GM21619 (cell line): ENCODE measurements at regions not wholly inside any gene's neighbourhood (a gene's known extent, or its start where the extent isn't known, plus 50 kb on each side); places are given as distances from the start of the nearest gene placed in this dataset.
A peak's percentile ranks its signal among the peaks of the same experiment; 100 is the strongest.
"Not testable (repeated sequence)": the region's sequence is repeated elsewhere in the genome, so short reads cannot be mapped to it uniquely, and the experiment has no call there.

Experiments used
- ATAC-seq: cut with Tn5 transposase; IDR thresholded peaks from one replicate; pipeline ENCODE4 v1.9.1; 2021; ENCODE audit not compliant: unreplicated experiment

DNA sequence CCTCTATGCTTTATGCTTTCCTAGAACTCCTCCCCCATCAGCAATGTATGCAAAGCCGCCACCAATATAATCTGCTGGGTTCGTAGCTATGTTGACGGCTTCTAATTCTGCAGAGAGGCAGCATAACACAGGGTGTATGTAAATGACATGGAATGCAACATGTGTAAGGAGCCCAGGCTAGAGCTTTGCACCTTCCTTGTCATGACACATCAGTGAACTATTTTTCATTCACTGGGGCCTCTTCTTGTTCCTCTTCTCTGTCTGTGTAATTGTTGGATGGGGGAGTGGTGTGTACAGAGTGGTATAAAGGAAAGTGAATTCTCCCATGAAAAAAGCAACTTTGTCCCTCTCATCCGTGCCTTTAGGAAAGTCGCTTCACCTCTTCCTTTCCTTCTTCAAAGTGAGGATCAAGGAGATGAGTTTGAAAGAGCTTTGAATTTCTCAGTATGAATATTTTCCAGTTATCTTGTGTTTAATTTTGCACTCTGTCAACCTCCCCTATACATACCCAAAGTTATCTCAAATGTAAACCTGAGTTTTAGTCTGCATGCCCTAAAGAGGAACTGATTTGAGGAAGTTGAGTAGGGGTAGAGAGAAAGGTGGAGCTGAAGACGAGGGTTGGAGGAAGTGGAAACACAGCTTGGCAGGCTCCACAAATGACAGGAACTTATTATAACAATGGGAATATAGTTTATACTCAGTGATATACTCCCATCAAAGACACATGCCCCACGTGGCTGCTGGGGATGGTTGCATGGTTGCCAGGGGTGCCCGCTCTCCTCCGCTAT, 74.9 kb upstream of the ARL4C start:
- ATAC-seq, result no peak

DNA sequence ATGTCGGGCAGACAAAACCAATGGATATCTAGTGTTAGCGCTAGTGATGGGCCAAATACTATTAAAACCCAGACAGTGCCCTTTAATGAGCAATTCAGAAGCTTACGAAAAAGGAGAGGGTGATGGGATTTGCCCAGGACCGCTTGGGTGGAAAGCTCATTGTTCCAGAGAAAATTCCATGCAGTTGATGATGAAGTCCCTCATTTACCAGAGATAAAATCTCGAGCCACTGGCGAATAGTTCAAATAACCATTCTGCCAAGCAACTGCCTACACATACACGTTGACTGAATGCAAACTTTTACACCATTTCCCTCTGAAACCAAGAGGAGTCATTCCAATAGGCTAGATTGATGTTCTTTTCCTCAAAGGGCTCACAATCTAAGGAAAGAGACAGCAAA, 73.6 kb upstream of the ARL4C start:
- ATAC-seq, result no peak

DNA sequence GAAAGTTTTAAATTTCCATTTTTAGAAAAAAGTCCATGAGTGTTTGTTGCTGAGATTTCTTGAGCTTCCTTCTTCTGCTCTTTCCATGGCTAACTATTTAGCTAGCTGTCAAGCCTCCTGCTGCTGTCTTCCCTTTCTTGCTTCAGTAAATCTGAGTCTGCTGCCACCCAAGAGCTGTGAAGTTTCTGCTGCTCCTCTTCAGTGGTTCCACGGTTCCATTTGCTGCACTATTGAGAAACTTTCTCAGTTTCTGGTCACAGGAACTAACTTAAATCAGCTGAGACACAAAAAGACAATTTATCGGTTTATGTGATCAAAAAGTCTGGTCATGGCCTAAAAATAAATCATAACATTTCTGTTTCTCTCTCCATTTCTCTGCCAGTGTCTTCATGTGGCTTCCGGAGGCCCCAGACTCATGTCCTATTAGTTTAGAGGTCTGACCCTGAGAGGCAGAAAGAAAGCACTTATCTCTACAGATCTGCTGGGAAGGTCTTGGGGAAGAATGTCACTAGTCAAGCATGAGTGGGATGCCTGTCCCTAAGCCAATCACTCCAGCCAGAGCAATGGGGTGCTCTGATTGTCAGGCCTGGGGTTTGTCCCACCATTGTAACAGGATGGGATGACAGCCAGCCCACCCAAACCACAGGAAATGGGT, 73.0 kb upstream of the ARL4C start:
- ATAC-seq, result no peak

DNA sequence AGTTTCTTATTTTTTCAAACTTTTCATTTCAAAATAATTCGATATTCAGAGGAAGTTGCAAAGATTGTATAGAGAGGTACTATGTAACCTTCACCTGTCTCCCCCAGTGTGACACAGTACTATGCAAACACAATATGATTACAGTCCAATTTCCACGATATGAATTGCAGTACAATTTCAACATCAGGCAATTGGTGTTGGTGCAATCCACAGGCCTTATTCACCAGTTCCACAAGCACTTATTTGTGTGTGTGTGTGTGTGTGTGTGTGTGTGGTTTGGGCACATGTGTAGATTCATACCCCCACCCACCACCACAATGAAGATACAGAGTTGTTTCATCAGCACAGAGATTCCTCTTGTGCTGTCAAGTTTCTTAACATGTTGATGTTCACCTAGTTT, 69.7 kb upstream of the ARL4C start:
- no peak for ATAC-seq

DNA sequence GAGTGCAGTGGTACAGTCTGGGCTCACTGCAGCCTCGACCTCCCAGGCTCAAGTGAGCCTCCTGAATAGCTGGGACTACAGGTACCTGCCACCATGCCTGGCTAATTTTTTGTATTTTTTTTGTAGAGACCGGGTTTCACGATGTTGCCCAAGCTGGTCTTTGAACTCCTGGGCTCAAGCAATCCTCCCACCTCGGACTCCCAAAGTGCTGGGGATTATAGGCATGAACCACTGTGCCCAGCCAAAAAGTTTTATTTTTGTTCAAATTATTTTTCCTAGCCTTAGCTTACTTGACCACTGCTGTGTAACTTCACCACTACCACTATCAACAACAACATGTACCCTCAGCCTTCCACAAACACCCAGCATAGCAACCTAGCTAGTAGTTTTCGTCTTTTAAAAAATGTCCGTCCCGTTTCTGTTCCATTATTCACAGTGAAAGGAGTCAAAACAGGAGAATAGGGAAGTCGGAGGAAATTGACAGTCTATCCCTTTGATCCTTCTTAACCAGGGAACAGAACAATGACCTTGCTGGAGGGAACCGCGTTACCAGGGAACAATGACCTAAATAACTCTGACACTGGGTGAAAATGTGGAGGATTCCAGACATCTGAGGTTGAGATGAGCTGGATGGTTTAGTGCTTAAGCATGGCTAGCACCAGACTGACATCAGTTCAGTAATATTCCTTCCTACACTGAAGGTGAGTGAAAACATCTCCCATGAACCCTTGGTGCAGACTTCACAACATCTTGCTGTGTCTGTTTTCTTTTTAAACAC, 69.2 kb upstream of the ARL4C start:
- no peak for ATAC-seq

DNA sequence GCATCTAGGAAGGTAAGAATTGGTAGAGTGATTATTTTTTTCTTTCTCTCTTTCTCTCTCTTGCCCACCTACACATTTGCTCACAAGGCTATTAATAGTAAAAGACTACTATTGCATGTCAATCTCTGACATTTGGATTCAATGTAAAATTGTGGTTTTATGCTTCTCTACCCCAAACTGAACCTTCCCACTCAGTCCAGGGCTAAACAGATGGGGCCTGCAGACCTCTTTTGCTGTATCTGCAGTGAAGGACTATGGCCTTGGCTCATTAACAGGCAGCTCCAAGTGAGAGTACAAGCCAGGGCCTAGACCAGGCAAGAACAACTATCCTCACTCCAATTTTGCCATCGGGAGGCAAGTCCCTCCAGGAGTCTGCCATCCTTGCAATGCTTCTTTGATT, 68.3 kb upstream of the ARL4C start:
- ATAC-seq, result no peak

DNA sequence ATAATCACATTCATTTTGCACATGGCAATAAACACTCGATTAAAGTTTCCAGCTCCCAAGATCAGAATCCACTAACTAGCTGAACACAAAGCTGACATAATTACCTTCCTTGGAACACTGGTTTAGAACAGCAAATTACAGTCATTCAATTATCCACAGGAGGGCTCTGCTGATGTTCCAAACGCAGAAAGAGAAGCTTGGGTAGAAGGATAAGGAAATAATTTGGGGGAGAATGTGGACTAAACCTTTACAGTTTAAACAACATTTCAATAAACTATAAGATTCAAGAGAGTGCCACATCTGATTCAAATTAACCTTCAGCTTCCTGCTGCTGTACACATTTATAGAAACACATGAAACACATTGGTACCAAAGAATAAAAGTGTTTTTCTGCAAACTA, 67.8 kb upstream of the ARL4C start:
- no peak for ATAC-seq

DNA sequence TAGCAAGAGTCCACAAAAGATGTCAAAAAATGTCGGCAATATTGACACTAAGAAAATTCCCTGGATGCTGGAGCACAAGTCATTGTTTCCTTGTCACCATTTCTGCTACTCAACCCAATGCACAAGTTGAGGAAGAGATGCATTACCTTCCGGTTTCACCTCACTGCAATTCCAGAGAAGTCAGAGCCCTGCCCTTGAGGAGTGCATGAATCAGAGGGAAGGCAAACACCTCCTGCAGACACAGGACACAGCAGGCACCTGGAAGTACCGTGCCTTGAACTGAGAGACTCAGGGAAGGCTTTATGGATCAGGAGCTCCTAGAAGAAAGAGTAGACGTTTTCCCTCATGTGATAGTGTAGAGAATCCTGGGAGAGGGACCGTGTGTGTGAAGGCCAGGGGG, 62.7 kb upstream of the ARL4C start:
- ATAC-seq, result no peak

DNA sequence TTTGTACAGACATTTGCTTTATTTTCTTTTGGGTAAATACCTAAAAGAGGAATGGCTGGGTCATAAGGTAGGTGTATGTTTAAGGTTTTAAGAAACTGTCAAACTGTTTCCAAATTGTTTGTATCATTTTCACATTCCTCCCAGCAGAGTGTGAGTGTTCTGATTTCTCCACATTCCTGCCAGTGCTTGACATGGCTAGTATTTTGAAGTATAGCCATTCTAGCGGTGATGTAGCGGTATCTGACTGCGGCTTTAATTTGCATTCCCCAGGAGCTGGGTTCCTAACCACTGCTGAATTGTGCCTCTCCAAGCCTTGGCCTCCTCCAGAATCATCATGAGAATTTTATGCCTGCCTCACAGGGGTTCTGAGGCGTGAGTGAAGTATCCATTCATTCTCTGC, 61.8 kb upstream of the ARL4C start:
- ATAC-seq, result no peak

DNA sequence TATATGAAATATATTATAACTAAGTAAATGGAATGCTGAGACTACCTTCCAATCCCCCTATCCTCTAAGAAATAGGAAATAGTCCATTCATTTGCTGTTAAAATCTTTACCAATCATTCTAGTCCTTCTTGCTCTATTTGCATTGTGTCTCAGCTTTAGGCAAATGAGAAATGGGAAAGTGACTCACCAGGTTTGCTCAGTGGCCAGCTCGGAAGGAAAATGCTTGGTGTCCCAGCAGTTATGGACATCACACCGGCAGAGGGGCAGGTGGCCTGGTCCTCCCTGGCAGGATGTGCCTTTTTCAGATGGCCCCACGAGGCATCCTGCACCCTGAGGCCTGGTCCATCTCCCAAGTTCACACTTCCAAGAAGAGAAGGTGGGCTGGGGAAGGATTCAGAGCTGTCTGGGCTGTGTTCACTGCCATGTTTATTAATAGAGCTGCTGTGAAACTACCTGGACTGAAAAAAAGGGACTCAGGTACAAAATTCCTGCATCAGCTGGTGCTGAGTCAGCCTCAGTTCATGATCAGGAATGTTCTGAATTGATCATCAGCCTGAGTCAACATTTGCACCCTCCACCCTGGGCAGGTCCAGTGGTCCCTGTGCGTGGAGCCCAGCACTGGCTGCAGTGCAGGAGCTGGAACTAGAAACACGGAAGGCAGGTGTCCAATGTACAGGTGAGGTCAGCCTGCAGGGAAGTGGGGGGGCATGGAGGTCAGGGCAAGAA, 60.1 kb upstream of the ARL4C start:
- ATAC-seq, result no peak

DNA sequence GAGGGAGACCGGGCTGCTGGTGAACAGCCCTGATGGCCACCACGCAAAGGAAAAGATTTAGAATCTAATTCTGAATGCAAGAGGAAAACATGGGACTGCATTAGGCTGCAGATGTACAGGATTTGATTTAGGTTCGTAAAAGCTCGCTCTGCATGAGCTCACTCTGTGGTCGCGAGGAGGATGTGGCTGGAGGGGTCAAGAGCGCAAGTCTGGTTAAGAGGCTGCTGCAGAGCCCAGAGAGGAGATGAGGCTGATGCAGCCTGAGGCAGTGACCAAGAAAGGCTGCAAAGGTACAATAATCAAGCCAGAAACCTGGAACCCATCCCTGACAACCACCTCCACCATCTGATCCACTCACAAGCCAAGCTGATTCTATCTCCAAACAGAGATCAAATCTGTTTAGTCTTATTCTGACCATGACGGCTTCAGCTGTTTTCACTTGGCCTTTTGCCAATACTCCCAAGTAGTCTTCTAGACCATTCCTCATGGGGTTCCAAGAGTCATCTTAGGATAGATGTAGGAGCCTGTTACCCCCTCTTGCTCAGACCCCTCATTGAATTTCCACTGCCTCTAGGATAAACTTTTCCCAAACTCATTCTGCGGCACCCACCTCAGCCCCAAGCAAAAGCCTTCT, 58.9 kb upstream of the ARL4C start:
- peak; percentile 51 for ATAC-seq

DNA sequence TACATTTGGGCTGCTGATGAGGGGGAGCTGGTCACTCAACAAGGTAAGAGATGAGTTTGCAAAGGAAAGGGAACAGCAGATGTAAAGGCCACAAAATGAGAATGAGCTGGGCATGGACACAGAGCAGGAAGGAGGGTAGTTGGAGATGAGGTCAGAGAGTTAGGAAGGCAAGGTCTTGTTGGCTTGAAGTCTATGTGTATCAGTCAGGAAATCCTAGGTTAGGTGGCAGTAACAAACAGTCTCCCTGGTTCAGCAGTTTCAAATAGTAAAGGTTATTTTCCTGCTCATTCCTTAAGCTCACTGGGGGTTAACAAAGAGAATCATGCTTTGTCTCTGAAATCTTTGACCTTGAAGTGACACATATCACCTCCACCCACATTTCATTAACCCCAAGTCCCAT, 58.3 kb upstream of the ARL4C start:
- ATAC-seq, result no peak

DNA sequence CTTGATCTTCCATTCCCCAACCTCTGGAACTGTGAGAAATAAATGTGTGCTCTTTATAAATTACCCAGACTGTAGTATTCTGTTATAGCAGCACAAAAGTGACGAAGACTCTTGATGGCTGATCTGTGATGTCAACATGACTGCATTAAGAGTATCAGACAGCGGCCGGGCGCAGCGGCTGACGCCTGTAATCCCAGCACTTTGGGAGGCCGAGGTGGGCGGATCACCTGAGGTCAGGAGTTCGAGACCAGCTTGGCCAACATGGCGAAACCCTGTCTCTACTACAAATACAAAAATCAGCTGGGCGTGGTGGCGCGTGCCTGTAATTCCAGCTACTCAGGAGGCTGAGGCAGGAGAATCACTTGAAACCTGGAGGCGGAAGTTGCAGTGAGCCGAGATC, 56.3 kb upstream of the ARL4C start:
- ATAC-seq, result not testable (repeated sequence)

DNA sequence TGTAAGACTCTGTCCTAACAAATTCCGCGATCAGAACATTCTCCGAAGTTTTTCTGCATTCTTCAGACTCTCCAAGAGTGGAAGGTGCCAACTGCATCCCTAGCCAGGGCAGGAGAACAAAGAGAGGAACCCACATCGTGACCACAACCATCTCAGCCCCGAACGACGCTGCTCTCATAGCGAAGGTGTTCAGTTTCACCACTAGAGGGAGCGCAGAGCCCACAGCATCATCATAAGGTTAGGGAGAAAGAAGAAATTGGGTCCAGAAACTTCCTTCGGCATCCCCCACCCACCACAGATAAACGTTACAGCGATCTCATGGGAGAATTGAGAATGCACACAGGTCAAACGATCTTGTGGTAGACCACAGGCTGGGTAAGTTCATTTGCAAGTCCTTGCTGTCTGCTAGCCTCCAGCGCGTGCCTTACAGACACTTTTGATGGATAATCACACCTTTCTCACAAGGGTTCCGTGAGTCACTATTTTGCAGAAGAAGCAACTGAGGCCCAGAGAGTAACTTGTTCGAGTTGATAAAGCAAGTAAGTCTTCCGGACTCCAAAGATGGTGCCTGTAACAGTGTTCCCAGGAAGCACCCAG, 53.7 kb upstream of the ARL4C start:
- ATAC-seq, result peak; percentile 86

DNA sequence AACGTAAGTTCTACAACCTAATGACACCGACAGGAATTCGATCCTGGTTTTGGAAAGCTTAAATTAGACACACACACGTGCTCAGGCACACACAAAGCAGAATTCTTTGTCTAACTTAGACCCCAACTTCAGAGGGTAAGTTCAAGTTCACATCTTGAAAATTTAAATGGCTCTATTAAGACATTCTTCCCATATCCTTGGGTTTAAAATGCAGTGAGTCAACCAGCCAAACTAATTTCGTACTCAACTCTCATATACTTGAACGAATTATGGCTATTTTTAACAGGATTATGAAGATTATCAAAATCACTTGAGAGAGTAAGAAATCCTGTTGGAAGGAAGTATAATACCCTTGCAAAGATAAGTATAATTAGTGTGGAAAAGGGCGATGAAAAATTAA, 53.2 kb upstream of the ARL4C start:
- ATAC-seq, result no peak

DNA sequence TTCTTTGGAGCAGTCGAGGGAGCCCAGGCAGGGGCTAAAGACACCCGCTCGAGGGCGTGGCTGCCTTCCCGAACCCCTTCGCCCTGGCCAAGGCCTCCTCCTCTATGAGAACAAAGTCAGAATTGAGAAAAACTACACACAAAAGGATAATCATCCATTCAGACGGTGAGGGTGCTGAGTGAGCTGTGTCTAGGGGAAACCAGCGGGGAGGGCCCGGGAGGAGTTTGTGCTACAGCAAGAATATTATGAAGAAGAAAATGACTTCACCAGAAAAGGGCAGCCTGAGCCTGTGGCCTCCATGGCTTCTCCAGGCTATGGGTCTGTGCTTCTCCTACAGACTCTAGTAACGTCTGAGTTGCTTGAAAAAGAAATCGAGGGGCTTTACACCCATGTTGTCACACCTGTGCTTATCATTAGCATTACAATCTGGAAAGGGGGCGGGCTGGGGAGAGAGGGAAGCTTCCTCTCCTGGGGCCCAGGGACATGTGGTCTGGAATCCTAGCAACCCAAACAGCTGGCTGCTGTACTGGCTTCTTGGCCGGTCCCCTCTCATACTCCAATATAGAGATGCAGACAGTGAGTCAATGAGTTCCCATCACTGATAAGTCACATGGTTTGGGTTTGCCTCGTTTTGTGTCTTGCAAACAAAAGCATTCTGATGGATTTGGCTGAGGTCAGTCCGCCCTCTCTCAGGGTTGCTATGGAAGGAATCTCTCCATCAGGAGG, 52.0 kb upstream of the ARL4C start:
- ATAC-seq, result no peak

DNA sequence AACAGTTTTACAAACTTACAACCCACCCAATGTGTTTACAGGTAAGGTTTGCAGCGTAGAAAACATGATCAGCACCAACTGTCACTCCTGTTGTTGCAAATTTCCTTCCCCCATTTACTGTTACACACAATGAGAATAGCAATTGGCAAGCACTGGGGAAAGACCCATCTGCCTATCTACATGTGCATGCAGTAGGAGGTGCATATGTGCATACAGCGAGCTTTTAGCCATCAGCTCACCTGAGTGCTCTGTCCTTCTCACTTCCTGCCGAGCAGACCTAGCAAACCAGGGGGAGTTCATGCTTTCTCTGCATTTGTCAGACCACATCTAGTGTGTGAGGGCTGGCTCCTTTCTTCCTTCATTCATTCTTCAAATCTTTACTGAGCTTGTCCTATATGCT, 49.9 kb upstream of the ARL4C start:
- no peak for ATAC-seq
